SK-N-SH (cell line): ENCODE measurements at regions not wholly inside any gene's neighbourhood (a gene's known extent, or its start where the extent isn't known, plus 50 kb on each side); places are given as distances from the start of the nearest gene placed in this dataset.

Source experiments
- CTCF ChIA-PET: fragments of 300-600, 350-600 bp; formaldehyde crosslinking; extraction: SDS; loops from one replicate; lab custom pipeline; 2021; lab: Yijun Ruan, JAX
- POLR2A ChIA-PET: fragments of 350-600 bp; sonication (Branson Sonifier 250); formaldehyde crosslinking; extraction: SDS; loops from one replicate; lab custom pipeline; 2020; ENCODE audit warnings: antibody characterized with exemption, inconsistent platforms; lab: Yijun Ruan, JAX
- DNase-seq: peaks from one replicate; pipeline ENCODE4 v3.0.0; 2012
- H2AFZ ChIP-seq: fragments of 200-600 bp; sonication (generic); 2 replicates; pipeline ENCODE4 v1.8.1; 2016; ENCODE audit warnings: antibody characterized with exemption, mild to moderate bottlenecking, low read depth
- H3F3A ChIP-seq: fragments of 200-600 bp; sonication (generic); replicated peaks from 2 replicates; pipeline ENCODE3; 2016; ENCODE audit warnings: antibody characterized with exemption, mild to moderate bottlenecking; ENCODE audit not compliant: insufficient read depth
- H3K27ac ChIP-seq, 2 experiments: fragments of 200-500 bp in 1 of 2; fragments of 200-600 bp in 1 of 2; sonication (Bioruptor generic) in 1 of 2; sonication (generic), shearing (Covaris generic) in 1 of 2; 2 replicates each; pipeline versions ENCODE4 v1.5.1 to v1.6.1; 2014 to 2016; ENCODE audit warnings: low read depth in 2 of 2, inconsistent platforms in 1 of 2, low read length in 1 of 2, mild to moderate bottlenecking in 1 of 2, mixed read lengths in 1 of 2
- H3K27me3 ChIP-seq: fragments of 200-600 bp; sonication (generic), shearing (Covaris generic); 2 replicates; pipeline ENCODE4 v1.6.1; 2016; ENCODE audit warnings: mixed run types; ENCODE audit not compliant: insufficient read depth
- H3K36me3 ChIP-seq, 2 experiments: fragments of 200-500 bp in 1 of 2; fragments of 200-600 bp in 1 of 2; sonication (Bioruptor generic) in 1 of 2; sonication (generic) in 1 of 2; replicated peaks in 1 of 2; 2 replicates each; pipeline versions ENCODE3 to v1.5.1; 2014 to 2016; ENCODE audit warnings: low read length in 1 of 2, mild to moderate bottlenecking in 1 of 2; ENCODE audit not compliant: insufficient read depth in 2 of 2, control insufficient read depth in 1 of 2
- H3K4me1 ChIP-seq, 2 experiments: fragments of 200-500 bp in 1 of 2; fragments of 200-600 bp in 1 of 2; sonication (Bioruptor generic) in 1 of 2; sonication (generic), shearing (Covaris generic) in 1 of 2; 2 replicates each; pipeline versions ENCODE4 v1.5.1 to v1.6.1; 2014 to 2016; ENCODE audit warnings: low read depth in 1 of 2, low read length in 1 of 2, mixed run types in 1 of 2; ENCODE audit not compliant: insufficient read depth in 2 of 2, control insufficient read depth in 1 of 2
- H3K4me2 ChIP-seq: fragments of 200-600 bp; sonication (generic), shearing (Covaris generic); 2 replicates; pipeline ENCODE4 v1.6.1; 2017; ENCODE audit warnings: mixed run types
- H3K4me3 ChIP-seq, 2 experiments: fragments of 200-500 bp in 1 of 2; fragments of 200-600 bp in 1 of 2; sonication (Bioruptor generic) in 1 of 2; sonication (generic), shearing (Covaris generic) in 1 of 2; 2 replicates each; pipeline versions ENCODE4 v1.5.1 to v1.8.1; 2014 to 2016; ENCODE audit warnings: low read depth in 2 of 2, inconsistent platforms in 1 of 2, low read length in 1 of 2, mild to moderate bottlenecking in 1 of 2, mixed read lengths in 1 of 2, moderate library complexity in 1 of 2
- H3K79me2 ChIP-seq: fragments of 200-600 bp; sonication (generic); 2 replicates; pipeline ENCODE4 v1.8.1; 2017; ENCODE audit warnings: mild to moderate bottlenecking; ENCODE audit not compliant: insufficient read depth
- H3K9ac ChIP-seq: fragments of 200-600 bp; sonication (generic); 2 replicates; pipeline ENCODE4 v1.6.1; 2017; ENCODE audit warnings: mixed run types
- H3K9me2 ChIP-seq: fragments of 200-600 bp; sonication (generic); 2 replicates; pipeline ENCODE4 v1.6.1; 2017; ENCODE audit warnings: mixed run types
- H3K9me3 ChIP-seq: fragments of 200-600 bp; sonication (generic); 2 replicates; pipeline ENCODE4 v1.6.1; 2017; ENCODE audit warnings: mixed run types, mild to moderate bottlenecking, moderate library complexity
- H4K20me1 ChIP-seq: fragments of 200-600 bp; sonication (generic); 2 replicates; pipeline ENCODE4 v1.6.1; 2017; ENCODE audit warnings: mild to moderate bottlenecking, mixed run types; ENCODE audit not compliant: insufficient read depth
- CHD2 ChIP-seq: fragments of 150-350 bp; IDR thresholded peaks from 2 replicates; pipeline ENCODE4 v1.6.1; 2018; ENCODE audit warnings: low read length; ENCODE audit not compliant: partially characterized antibody
- EP300 ChIP-seq, 2 experiments: IDR thresholded peaks; 2 replicates each; pipeline versions ENCODE4 v1.4.0 to v1.6.1; 2012; ENCODE audit warnings: borderline replicate concordance in 1 of 2, low read depth in 1 of 2, low read length in 1 of 2
- FOSL2 ChIP-seq: IDR thresholded peaks from 2 replicates; pipeline ENCODE4 v1.4.0; 2012; ENCODE audit warnings: low read depth, mild to moderate bottlenecking, moderate library complexity, borderline replicate concordance
- MEF2A ChIP-seq: IDR thresholded peaks from 2 replicates; pipeline ENCODE4 v1.4.0; 2012; ENCODE audit warnings: low read depth, borderline replicate concordance
- MXI1 ChIP-seq: IDR thresholded peaks from 2 replicates; pipeline ENCODE4 v1.6.1; 2012; ENCODE audit warnings: mild to moderate bottlenecking, low read depth, low read length, improper control_type of control experiment
- NFIC ChIP-seq: IDR thresholded peaks from 2 replicates; pipeline ENCODE4 v1.4.0; 2012; ENCODE audit warnings: borderline replicate concordance
- NRF1 ChIP-seq: IDR thresholded peaks from 2 replicates; pipeline ENCODE4 v1.6.1; 2012; ENCODE audit warnings: low read depth, mild to moderate bottlenecking, low read length
- RAD21 ChIP-seq: IDR thresholded peaks from 2 replicates; pipeline ENCODE4 v1.6.1; 2012; ENCODE audit warnings: mild to moderate bottlenecking, low read length
- RXRA ChIP-seq: IDR thresholded peaks from 2 replicates; pipeline ENCODE4 v1.4.0; 2012; ENCODE audit warnings: low read depth, mild to moderate bottlenecking, borderline replicate concordance
- SIN3A ChIP-seq: IDR thresholded peaks from 2 replicates; pipeline ENCODE4 v1.6.1; 2012; ENCODE audit warnings: low read depth, mild to moderate bottlenecking, low read length, moderate library complexity, borderline replicate concordance
- SMC3 ChIP-seq: IDR thresholded peaks from 2 replicates; pipeline ENCODE4 v1.6.1; 2012; ENCODE audit warnings: low read depth, low read length, improper control_type of control experiment
- TCF12 ChIP-seq: IDR thresholded peaks from 2 replicates; pipeline ENCODE4 v1.4.0; 2012
- TEAD4 ChIP-seq: IDR thresholded peaks from 2 replicates; pipeline ENCODE4 v1.4.0; 2012; ENCODE audit warnings: mild to moderate bottlenecking, borderline replicate concordance; ENCODE audit not compliant: insufficient read depth
- YY1 ChIP-seq: IDR thresholded peaks from 2 replicates; pipeline ENCODE4 v1.4.0; 2012; ENCODE audit warnings: low read depth, mild to moderate bottlenecking
- WGBS: methylation state at CpG from one replicate; pipeline ENCODE4 v1.1.6; 2017; ENCODE audit warnings: low lambda C conversion rate; 5-methylcytosine and 5-hydroxymethylcytosine counted together
- TF ChIP-seq, protein P1 (sequence below): fragments of 150-350 bp; IDR thresholded peaks from 2 replicates; pipeline ENCODE4 v1.6.1; 2017; ENCODE audit warnings: antibody characterized with exemption, low read length, low read depth, borderline replicate concordance
- TF ChIP-seq, protein P2 (sequence below): IDR thresholded peaks from 2 replicates; pipeline ENCODE4 v1.4.0; 2012; ENCODE audit warnings: low read depth
- TF ChIP-seq, protein P3 (sequence below): fragments of 200-600 bp; sonication (generic); IDR thresholded peaks from 2 replicates; pipeline ENCODE4 v1.6.1; 2017; ENCODE audit warnings: antibody characterized with exemption, mild to moderate bottlenecking, moderate library complexity
- TF ChIP-seq, protein P4 (sequence below): IDR thresholded peaks from 2 replicates; pipeline ENCODE4; 2012
- TF ChIP-seq, protein P5 (sequence below): IDR thresholded peaks from 2 replicates; pipeline ENCODE4 v1.4.0; 2012; ENCODE audit warnings: low read depth, borderline replicate concordance

DNA sequence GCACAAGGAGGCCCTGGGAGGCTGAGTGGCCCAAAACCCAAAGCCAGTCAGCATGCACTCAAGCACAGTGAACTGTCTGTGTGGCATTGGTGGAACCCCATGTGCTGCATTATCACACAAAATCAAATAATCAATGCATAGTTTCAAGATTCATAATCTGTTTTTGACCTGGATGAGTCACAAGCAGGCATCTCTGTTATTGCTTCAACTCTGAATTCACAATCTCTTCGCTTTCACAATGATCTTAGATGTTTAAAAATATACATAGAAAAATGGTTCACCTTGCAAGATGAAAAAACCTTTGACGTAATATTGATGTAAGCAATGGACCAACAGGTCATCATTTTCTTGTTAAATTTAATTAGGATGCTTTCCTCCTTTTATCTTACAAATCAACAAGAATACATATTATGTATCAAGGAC, 455.4 kb downstream of the IRS2 start (continued):
- TF ChIP-seq, protein P1, sequence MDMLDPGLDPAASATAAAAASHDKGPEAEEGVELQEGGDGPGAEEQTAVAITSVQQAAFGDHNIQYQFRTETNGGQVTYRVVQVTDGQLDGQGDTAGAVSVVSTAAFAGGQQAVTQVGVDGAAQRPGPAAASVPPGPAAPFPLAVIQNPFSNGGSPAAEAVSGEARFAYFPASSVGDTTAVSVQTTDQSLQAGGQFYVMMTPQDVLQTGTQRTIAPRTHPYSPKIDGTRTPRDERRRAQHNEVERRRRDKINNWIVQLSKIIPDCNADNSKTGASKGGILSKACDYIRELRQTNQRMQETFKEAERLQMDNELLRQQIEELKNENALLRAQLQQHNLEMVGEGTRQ, result no peak
- TF ChIP-seq RAD21 (no peak), RXRA (peak; percentile 53; the same call in 1 of the 2 replicates), NFIC (no peak), TEAD4 (0 out of 2 replicates have a peak, but pooled peaks have one; percentile 14)
- TF ChIP-seq, protein P2, sequence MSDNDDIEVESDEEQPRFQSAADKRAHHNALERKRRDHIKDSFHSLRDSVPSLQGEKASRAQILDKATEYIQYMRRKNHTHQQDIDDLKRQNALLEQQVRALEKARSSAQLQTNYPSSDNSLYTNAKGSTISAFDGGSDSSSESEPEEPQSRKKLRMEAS, result 0 out of 2 replicates have a peak, but pooled peaks have one; percentile 20

DNA sequence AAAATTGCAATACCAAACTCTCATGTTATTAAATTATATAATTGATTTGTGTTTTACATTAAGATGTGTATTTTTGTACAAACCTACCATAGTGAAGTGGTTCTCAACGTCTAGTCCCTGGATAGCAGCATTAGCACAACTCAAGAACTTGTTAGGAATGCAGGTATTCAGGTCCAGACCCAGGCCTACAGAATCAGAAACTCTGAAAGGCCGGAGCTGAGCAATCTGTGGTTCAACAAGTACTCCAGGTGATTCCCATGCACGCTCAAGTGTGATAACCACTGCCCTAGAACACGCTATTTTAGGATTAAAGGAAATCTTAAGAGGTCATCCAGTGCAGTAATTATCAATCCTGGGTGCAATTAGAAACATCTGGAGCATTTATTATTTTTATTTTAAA, 456.3 kb downstream of the IRS2 start:
- WGBS, result 92% methylated on average over 4 of the region's 4 CpGs
- Histone ChIP-seq H3K9me2 (no peaks in the 10 kb centered on the region), H3F3A (no peaks in the 10 kb centered on the region), H3K4me2 (no peak overlapping the region), H4K20me1 (no peaks in the 10 kb centered on the region), H3K9me3 (no peaks in the 10 kb centered on the region), H2AFZ (no peak overlapping the region), H3K4me3 (no peak overlapping the region), H3K79me2 (no peaks in the 10 kb centered on the region), H3K27me3 (no peaks in the 10 kb centered on the region), H3K9ac (no peak overlapping the region), H3K4me1 (peaks cover 10 to 33% of the 10 kb centered on the region in 2 experiments; a peak in 3 of 4 replicates), H3K36me3 (no peaks in the 10 kb centered on the region), H3K27ac (no peak overlapping the region; a peak in 1 of 4 replicates)
- ChIA-PET POLR2A (no interaction called here), CTCF (no interaction called here)
- TF ChIP-seq, protein P3, sequence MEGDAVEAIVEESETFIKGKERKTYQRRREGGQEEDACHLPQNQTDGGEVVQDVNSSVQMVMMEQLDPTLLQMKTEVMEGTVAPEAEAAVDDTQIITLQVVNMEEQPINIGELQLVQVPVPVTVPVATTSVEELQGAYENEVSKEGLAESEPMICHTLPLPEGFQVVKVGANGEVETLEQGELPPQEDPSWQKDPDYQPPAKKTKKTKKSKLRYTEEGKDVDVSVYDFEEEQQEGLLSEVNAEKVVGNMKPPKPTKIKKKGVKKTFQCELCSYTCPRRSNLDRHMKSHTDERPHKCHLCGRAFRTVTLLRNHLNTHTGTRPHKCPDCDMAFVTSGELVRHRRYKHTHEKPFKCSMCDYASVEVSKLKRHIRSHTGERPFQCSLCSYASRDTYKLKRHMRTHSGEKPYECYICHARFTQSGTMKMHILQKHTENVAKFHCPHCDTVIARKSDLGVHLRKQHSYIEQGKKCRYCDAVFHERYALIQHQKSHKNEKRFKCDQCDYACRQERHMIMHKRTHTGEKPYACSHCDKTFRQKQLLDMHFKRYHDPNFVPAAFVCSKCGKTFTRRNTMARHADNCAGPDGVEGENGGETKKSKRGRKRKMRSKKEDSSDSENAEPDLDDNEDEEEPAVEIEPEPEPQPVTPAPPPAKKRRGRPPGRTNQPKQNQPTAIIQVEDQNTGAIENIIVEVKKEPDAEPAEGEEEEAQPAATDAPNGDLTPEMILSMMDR, result no peak
- TF ChIP-seq, protein P4, sequence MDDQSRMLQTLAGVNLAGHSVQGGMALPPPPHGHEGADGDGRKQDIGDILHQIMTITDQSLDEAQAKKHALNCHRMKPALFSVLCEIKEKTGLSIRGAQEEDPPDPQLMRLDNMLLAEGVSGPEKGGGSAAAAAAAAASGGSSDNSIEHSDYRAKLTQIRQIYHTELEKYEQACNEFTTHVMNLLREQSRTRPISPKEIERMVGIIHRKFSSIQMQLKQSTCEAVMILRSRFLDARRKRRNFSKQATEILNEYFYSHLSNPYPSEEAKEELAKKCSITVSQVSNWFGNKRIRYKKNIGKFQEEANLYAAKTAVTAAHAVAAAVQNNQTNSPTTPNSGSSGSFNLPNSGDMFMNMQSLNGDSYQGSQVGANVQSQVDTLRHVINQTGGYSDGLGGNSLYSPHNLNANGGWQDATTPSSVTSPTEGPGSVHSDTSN, result no peak
- TF ChIP-seq RAD21 (no peak), TCF12 (no peak), MXI1 (no peak), YY1 (no peak), FOSL2 (no peak), SIN3A (no peak), NRF1 (no peak), EP300 (IDR thresholded peaks at IDR 0.05; ENCODE audit: borderline replicate concordance in 1 of 2, low read depth in 1 of 2, low read length in 1 of 2) (no peak), CHD2 (no peak), MEF2A (no peak), SMC3 (no peak)
- TF ChIP-seq, protein P5, sequence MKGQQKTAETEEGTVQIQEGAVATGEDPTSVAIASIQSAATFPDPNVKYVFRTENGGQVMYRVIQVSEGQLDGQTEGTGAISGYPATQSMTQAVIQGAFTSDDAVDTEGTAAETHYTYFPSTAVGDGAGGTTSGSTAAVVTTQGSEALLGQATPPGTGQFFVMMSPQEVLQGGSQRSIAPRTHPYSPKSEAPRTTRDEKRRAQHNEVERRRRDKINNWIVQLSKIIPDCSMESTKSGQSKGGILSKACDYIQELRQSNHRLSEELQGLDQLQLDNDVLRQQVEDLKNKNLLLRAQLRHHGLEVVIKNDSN, result no peak
- TF ChIP-seq, protein P2, result no peak
- TF ChIP-seq, protein P1, result no peak
- no peak for DNase-seq
